GM10266 (cell line): ENCODE measurements at regions not wholly inside any gene's neighbourhood (a gene's known extent, or its start where the extent isn't known, plus 50 kb on each side); places are given as distances from the start of the nearest gene placed in this dataset.
"Not testable (repeated sequence)": the region's sequence is repeated elsewhere in the genome, so short reads cannot be mapped to it uniquely, and the experiment has no call there.

Experiments used
- DNase-seq: peaks from one replicate; pipeline ENCODE4 v3.0.0; 2012; ENCODE audit errors: extremely low spot score
- TF ChIP-seq, protein P1 (sequence below): IDR thresholded peaks from 2 replicates; pipeline ENCODE4 v1.5.1; 2012; ENCODE audit warnings: mild to moderate bottlenecking, low read depth; ENCODE audit not compliant: control insufficient read depth, insufficient read depth; ENCODE audit errors: missing control alignments

DNA sequence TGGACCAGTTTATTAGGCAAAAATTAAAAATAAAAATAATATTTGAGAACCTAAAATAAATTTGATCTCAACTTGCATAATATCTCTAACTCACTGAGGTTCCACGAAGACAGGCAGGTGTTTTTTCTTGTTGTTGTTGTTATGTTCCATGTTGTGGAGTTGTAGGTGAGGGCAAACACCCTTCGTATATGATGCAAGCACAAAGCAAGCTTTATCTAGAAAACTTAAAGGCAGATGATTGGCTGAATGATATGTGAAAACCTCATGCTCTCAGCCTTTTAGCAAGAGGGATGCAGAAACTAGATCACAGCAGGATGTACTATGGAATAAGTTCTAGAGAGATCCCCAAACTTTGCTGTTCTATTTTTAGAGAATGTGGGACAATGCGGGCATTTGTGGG lies 502.7 kb downstream of the ETNK1 start:
- TF ChIP-seq, protein P1, sequence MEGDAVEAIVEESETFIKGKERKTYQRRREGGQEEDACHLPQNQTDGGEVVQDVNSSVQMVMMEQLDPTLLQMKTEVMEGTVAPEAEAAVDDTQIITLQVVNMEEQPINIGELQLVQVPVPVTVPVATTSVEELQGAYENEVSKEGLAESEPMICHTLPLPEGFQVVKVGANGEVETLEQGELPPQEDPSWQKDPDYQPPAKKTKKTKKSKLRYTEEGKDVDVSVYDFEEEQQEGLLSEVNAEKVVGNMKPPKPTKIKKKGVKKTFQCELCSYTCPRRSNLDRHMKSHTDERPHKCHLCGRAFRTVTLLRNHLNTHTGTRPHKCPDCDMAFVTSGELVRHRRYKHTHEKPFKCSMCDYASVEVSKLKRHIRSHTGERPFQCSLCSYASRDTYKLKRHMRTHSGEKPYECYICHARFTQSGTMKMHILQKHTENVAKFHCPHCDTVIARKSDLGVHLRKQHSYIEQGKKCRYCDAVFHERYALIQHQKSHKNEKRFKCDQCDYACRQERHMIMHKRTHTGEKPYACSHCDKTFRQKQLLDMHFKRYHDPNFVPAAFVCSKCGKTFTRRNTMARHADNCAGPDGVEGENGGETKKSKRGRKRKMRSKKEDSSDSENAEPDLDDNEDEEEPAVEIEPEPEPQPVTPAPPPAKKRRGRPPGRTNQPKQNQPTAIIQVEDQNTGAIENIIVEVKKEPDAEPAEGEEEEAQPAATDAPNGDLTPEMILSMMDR, result no peak
- no peak for DNase-seq

DNA sequence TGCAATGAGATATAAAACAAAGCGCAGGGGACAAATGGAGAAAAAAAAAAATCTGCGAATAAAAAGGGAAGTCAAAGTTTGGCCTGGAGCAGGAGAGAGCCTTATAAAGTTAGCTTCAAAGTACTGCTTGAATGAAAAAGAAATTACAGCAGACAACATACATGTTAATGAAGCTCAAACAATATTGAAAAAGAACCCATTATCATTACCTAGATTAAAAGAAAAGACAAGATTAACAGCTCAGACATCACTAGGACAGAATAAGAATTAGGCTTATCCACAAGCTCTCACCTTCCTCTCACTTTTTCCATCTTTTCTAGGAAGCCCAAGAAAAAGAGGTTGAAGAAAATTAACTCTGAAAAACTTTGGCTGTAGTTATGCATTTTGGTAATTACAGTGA lies 503.5 kb downstream of the ETNK1 start:
- TF ChIP-seq, protein P1, result no peak
- no peak for DNase-seq

DNA sequence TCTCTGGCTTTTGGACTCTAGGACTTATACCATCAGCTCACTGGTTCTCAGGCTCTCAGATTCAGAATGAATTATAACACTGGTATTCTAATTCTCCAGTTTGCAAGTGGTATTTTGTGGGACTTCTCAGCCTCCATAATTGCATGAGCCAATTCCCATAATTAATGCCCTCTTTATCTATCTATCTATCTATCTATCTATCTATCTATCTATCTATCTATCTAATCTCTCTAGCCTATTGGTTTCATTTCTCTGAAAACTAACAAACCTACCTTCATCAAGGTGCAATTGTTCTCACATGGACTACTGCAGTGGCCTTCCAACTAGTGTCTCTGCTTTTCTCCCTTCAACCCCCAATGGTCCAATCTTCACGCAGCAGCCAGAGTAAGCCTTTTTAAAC lies 507.4 kb downstream of the ETNK1 start:
- DNase-seq, result no peak
- TF ChIP-seq, protein P1, result no peak

- no peak for DNase-seq
- TF ChIP-seq, protein P1, result no peak
Measured at GRCh38 chr12:23133471-23133870, 508.5 kb downstream of the ETNK1 start.

- TF ChIP-seq, protein P1, result no peak
Measured at GRCh38 chr12:23139026-23139425, 514.1 kb downstream of the ETNK1 start.

GRCh38 chr12:23140710-23141109 lies 515.7 kb downstream of the ETNK1 start:
- DNase-seq, result no peak
- TF ChIP-seq, protein P1, result no peak

More at GRCh38 chr12:23139026-23139425, 514.1 kb downstream of the ETNK1 start:
- DNase-seq, result no peak

- DNase-seq, result no peak
- TF ChIP-seq, protein P1, result no peak
Measured at GRCh38 chr12:23141335-23141734, 516.4 kb downstream of the ETNK1 start.

DNA sequence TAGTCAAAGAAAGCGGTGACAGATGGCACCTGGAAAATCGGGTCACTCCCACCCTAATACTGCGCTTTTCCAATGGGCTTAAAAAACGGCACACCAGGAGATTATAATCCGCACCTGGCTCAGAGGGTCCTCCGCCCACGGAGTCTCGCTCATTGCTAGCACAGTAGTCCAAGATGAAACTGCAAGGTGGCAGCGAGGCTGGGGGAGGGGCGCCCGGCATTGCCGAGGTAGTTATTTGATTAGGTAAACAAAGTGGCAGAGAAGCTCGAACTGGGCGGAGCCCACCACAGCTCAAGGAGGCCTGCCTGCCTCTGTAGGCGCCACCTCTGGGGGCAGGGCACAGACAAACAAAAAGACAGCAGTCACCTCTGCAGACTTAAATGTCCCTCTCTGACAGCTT lies 521.1 kb downstream of the ETNK1 start:
- DNase-seq, result not testable (repeated sequence)
